Spleen (tissue), 7 donors: ENCODE measurements at regions not wholly inside any gene's neighbourhood (a gene's known extent, or its start where the extent isn't known, plus 50 kb on each side); places are given as distances from the start of the nearest gene placed in this dataset.

Experiments
- POLR2A ChIP-seq, 3 donors: fragments of 450-650 bp; IDR thresholded peaks; one replicate each; pipeline ENCODE4 v1.5.1; 2017; ENCODE audit warnings: antibody characterized with exemption in 3 of 3, mild to moderate bottlenecking in 1 of 3
- POLR2AphosphoS5 ChIP-seq, 3 donors: sonication (generic); formaldehyde crosslinking; IDR thresholded peaks; one replicate each; pipeline ENCODE4 v1.5.1; 2017; ENCODE audit warnings: antibody characterized with exemption in 3 of 3
- TF ChIP-seq, protein P1 (sequence below), 11 experiments: fragments of 200-600 bp in 7 of 11; fragments of 450-650 bp in 4 of 11; sonication (generic) in 4 of 11; IDR thresholded peaks in 8 of 11; conservative IDR thresholded peaks in 3 of 11; 1 replicate in 7 of 11; 2 replicates in 4 of 11; pipeline versions ENCODE4 v1.4.0 to v1.8.0; 2016 to 2021; ENCODE audit warnings: antibody characterized with exemption in 11 of 11, inconsistent platforms in 4 of 11, mild to moderate bottlenecking in 1 of 11
- donor health status: DM: no; HTN: no; CAD: no; lungs with moderate emphysema.
- donor health status: DM: no; HTN: no; CAD: no.
- donor health status: DM: no; HTN: no; CAD: no.

DNA sequence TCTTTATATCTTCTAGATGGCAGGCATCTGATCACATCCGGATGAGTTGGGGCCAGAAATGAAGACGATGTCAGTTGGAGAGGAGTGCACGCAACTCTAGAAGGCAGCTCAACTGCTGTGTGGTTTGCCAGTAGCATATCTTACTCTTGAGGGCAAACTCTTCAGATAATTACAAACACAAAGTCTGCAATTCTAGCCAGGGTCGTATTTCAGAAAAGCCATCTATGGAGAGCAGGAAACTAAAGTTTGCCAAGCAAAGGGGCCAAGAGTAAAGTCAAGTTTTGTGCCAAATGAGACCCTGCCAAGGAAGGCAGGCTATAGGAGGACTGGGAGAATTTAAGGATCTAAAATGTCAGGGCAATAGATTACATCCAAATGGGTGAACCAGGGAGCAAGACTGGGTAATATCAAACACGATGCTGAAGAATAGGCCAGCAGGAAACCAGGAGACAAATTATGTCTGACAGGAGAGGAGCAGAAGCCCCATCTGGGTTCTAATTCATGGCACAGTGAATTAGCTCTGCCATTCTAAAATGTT lies 312.5 kb upstream of the SEMA3C start:
- TF ChIP-seq, protein P1, sequence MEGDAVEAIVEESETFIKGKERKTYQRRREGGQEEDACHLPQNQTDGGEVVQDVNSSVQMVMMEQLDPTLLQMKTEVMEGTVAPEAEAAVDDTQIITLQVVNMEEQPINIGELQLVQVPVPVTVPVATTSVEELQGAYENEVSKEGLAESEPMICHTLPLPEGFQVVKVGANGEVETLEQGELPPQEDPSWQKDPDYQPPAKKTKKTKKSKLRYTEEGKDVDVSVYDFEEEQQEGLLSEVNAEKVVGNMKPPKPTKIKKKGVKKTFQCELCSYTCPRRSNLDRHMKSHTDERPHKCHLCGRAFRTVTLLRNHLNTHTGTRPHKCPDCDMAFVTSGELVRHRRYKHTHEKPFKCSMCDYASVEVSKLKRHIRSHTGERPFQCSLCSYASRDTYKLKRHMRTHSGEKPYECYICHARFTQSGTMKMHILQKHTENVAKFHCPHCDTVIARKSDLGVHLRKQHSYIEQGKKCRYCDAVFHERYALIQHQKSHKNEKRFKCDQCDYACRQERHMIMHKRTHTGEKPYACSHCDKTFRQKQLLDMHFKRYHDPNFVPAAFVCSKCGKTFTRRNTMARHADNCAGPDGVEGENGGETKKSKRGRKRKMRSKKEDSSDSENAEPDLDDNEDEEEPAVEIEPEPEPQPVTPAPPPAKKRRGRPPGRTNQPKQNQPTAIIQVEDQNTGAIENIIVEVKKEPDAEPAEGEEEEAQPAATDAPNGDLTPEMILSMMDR (IDR thresholded peaks at IDR 0.05 in 8 of 11, conservative IDR thresholded peaks at IDR 0.05 in 3 of 11), result no peak
- no peak for TF ChIP-seq POLR2A (IDR thresholded peaks at IDR 0.05)
- no peak for TF ChIP-seq POLR2AphosphoS5 (IDR thresholded peaks at IDR 0.05)
